ENCODE measurements at regions not wholly inside any gene's neighbourhood (a gene's known extent, or its start where the extent isn't known, plus 50 kb on each side); places are given as distances from the start of the nearest gene placed in this dataset.
"Not testable (repeated sequence)": the region's sequence is repeated elsewhere in the genome, so short reads cannot be mapped to it uniquely, and the experiment has no call there.

GRCh38 chr17:83204230-83204725, 124.9 kb downstream of the METRNL start:
- DNase-seq (ENCODE audit: low spot score) (no peak), ATAC-seq (ENCODE audit: low FRiP score) (no peak)
- TF ChIP-seq, protein P1, sequence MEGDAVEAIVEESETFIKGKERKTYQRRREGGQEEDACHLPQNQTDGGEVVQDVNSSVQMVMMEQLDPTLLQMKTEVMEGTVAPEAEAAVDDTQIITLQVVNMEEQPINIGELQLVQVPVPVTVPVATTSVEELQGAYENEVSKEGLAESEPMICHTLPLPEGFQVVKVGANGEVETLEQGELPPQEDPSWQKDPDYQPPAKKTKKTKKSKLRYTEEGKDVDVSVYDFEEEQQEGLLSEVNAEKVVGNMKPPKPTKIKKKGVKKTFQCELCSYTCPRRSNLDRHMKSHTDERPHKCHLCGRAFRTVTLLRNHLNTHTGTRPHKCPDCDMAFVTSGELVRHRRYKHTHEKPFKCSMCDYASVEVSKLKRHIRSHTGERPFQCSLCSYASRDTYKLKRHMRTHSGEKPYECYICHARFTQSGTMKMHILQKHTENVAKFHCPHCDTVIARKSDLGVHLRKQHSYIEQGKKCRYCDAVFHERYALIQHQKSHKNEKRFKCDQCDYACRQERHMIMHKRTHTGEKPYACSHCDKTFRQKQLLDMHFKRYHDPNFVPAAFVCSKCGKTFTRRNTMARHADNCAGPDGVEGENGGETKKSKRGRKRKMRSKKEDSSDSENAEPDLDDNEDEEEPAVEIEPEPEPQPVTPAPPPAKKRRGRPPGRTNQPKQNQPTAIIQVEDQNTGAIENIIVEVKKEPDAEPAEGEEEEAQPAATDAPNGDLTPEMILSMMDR (IDR thresholded peaks at IDR 0.05): no peak

GRCh38 chr17:83204736-83205386, 125.5 kb downstream of the METRNL start:
- not testable (repeated sequence) for DNase-seq (ENCODE audit: low spot score); ATAC-seq (ENCODE audit: low FRiP score)

DNA sequence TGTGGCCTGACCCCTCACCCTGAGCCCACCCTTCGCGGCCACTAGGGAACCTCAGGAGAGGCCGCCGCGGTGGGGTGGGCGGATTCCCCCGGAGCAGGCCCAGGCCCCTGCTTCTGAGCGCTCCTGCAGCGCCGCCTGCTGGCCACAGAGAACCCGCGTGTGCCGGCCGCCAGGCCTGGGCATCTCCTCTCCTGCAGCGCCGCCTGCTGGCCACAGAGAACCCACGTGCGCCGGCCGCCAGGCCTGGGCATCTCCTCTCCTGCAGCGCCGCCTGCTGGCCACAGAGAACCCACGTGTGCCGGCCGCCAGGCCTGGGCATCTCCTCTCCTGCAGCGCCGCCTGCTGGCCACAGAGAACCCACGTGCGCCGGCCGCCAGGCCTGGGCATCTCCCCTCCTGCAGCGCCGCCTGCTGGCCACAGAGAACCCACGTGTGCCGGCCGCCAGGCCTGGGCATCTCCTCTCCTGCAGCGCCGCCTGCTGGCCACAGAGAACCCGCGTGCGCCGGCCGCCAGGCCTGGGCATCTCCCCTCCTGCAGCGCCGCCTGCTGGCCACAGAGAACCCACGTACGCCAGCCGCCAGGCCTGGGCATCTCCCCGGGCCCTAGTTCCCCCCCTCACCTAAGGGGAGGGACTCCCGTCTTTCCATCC, 126.1 kb downstream of the METRNL start:
- TF ChIP-seq, protein P1 (IDR thresholded peaks at IDR 0.05): peak in 2 of 3 donors; percentile 34 to 70
- not testable (repeated sequence) for ATAC-seq (ENCODE audit: low FRiP score)
- DNase-seq (ENCODE audit: low spot score): peak; percentile 20

GRCh38 chr17:83206036-83206394, 126.6 kb downstream of the METRNL start:
- DNase-seq (ENCODE audit: low spot score); ATAC-seq (ENCODE audit: low FRiP score): not testable (repeated sequence)

DNA sequence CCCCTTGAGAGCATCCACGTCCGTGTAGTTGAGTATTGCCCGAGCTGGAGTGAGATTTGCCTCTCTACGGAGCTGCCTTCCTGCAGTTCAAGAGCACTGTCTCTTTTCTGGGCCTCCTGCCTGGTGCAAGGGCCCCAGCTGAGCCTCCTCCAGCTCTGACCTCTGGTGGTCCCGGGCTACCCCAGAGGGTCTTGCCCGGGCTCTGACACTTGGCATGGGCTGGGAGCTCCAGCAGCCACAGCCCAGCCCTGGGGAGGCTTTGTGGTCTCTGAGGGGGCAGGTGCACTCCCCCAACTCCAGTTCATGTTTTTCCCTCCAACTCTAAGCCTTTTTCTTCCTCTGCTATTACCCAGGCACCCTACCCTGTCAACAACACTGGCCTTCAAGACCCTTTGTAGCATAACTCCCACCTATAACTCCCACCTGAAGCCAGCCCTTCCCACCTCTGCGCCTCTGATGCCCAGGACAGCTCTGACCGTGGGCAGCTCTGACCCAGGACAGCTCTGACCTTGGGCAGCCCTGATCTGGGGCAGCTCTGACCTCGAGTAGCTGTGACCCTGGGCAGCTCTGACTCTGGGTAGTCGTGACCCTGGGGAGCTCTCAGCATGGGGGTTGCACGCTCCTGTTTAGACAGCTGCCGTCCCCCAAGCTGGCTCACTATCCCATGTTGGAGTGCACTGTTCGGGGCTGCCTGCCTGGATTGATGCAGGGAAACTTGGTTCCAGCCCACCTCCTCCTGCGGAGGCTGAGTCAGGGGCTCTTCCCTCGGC, 127.6 kb downstream of the METRNL start:
- not testable (repeated sequence) for ATAC-seq (ENCODE audit: low FRiP score); DNase-seq (ENCODE audit: low spot score)

DNA sequence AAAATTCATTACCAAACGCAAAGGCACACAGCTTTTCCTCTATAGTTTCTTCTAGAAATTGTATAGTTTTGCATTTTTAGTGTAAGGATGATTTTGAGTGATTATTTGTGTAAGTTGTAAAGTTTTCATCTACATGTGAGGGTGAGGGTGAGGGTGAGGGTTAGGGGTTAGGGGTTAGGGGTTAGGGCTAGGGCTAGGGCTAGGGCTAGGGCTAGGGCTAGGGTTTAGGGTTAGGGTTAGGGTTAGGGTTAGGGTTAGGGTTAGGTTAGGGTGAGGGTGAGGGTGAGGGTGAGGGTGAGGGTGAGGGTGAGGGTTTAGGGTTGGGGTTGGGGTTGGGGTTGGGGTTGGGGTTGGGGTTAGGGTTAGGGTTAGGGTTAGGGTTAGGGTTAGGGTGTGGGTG, 167.6 kb downstream of the METRNL start:
- DNase-seq (ENCODE audit: low spot score); ATAC-seq (ENCODE audit: low FRiP score): not testable (repeated sequence)
